Myocyte (in vitro differentiated cells): ENCODE measurements at regions not wholly inside any gene's neighbourhood (a gene's known extent, or its start where the extent isn't known, plus 50 kb on each side); places are given as distances from the start of the nearest gene placed in this dataset.
"Not testable (repeated sequence)": the region's sequence is repeated elsewhere in the genome, so short reads cannot be mapped to it uniquely, and the experiment has no call there.

Experiments used
- DNase-seq: peaks from one replicate; pipeline ENCODE4 v3.0.0-alpha.2; 2012; ENCODE audit warnings: low read depth

GRCh38 chr6:69489970-69490369 is 306.8 kb downstream of the LMBRD1 start:
- no peak for DNase-seq

DNA sequence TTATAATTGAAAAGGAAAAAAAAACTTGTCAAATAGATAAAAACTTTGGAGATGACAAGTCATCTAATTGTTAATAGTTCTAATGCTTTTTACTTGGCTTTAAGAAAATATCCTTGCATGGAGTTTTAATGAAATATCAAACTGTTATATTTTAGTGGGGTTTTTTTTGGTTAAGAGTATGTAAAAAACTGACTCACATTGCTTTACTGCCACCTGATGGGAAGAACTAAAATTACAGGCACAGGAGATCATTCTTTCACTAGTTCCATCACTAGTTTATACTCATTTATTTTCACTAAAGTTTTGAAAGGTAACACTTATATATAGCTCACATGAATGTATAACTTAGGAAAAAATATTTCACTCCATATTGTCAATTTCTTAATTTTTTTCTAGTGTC is 309.1 kb downstream of the LMBRD1 start:
- DNase-seq: no peak

DNA sequence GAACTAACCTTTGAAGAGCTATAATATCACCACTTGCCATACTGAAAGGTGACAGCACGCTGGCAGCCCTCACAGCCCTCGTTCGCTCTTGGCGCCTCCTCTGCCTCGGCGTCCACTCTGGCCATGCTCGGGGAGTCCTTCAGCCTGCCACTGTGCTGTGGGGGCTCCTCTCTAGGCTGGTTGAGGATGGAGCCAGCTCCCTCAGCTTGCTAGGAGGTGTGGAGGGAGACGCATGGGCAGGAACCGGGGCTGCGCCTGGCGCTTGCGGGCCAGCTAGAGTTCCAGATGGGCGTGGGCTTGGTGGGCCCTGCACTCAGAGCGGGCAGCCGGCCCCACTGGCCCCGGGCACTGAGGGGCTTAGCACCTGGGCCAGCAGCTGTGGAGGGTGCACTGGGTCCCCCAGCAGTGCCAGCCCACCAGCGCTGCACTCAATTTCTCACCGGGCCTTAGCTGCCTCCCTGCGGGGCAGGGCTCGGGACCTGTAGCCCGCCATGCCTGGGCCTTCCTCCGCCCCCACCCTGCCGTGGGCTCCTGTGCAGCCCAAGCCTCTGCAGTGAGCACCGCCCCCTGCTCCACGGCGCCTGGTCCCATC is 329.7 kb downstream of the LMBRD1 start:
- no peak for DNase-seq

- DNase-seq: no peak
Measured at GRCh38 chr6:69465866-69466265, 330.9 kb downstream of the LMBRD1 start.

DNA sequence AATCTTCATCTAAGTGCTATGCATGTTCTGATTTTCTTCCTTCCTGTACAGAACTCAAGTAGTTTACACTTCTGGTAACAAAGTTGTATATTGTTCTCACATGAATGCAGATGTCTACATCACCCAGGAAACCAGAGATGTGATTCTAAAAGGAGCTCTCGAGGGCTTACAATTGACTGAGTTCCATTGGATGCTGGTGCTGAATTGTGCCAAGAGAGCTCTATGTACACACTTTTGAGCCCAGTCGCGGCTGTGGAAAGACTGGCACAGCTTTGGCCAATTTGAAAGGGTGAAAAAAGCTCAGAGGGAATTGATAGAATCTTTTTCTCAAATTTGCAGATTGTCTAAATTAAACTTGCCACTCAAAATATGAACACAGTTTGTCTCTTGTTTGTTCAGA is 340.7 kb downstream of the LMBRD1 start:
- no peak for DNase-seq

- DNase-seq: not testable (repeated sequence)
Measured at GRCh38 chr6:69454619-69455018, 342.2 kb downstream of the LMBRD1 start.

DNA sequence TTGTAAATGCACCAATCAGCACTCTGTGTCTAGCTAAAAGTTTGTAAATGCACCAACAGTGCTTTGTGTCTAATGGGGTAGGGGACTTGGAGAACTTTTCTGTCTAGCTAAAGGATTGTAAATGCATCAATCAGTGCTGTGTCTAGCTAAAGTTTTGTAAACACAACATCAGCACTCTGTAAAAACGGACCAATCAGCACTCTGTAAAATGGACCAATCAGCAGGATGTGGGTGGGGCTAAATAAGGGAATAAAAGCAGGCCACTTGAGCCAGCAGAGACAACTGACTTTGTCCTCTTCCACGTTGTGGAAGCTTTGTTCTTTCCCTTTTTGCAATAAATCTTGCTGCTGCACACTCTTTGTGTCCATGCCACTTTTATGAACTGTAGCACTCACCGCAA is 346.3 kb downstream of the LMBRD1 start:
- DNase-seq: not testable (repeated sequence)

DNA sequence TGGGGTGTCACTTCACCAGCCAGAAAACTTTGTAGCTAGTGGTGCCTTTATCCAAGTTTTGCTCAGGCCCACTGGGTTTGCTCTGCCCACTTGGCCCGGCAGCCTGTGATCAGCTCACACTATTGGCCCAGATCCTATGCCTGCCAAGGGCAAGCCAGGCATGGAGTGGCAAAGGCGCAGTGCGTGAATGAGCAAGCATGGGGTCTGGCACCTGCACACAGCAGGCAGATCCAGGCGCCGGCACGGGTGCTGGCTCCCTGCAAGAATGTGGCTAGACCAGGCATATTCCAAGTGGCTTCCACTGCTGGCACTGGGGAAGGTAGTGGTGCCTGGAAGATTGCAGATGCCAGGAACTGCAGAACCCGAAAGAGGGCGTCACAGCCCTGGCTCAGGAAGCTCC is 346.9 kb downstream of the LMBRD1 start:
- no peak for DNase-seq
